Testis (tissue), 2 donors: ENCODE measurements at regions not wholly inside any gene's neighbourhood (a gene's known extent, or its start where the extent isn't known, plus 50 kb on each side); places are given as distances from the start of the nearest gene placed in this dataset.

ENCODE experiments used
- DNase-seq: peaks from one replicate; pipeline ENCODE4 v3.0.0-alpha.2; 2019
- H3K27ac ChIP-seq, 2 donors: fragments of 200-600 bp; sonication (generic); one replicate each; pipeline ENCODE4 v1.5.1; 2019
- H3K27me3 ChIP-seq: fragments of 200-600 bp; sonication (generic); one replicate; pipeline ENCODE4 v1.5.1; 2019
- H3K36me3 ChIP-seq: fragments of 200-600 bp; sonication (generic); one replicate; pipeline ENCODE4 v1.5.1; 2017; ENCODE audit warnings: low read depth; ENCODE audit errors: missing control alignments
- H3K4me1 ChIP-seq: fragments of 200-600 bp; sonication (generic); one replicate; pipeline ENCODE4 v1.5.1; 2019
- H3K4me3 ChIP-seq, 2 donors: fragments of 200-600 bp; sonication (generic); one replicate each; pipeline ENCODE4 v1.5.1; 2017 to 2019
- H3K9me3 ChIP-seq: fragments of 200-600 bp; sonication (generic); one replicate; pipeline ENCODE4 v1.5.1; 2017
- POLR2A ChIP-seq: fragments of 450-650 bp; IDR thresholded peaks from one replicate; pipeline ENCODE4 v1.6.1; 2017; ENCODE audit warnings: antibody characterized with exemption, mild to moderate bottlenecking, moderate library complexity
- WGBS, 2 donors: methylation state at CpG; one replicate each; pipeline ENCODE4 v1.1.5; 2018; 5-methylcytosine and 5-hydroxymethylcytosine counted together
- intact Hi-C: fragments of 100-400 bp; cut with DNase I; formaldehyde crosslinking; loops from one replicate; pipeline ENCODE4 v1.15.1; 2023; ENCODE audit warnings: low total_unique reads
- TF ChIP-seq, protein P1 (sequence below), 3 experiments: fragments of 450-650 bp in 2 of 3; fragments of 200-600 bp in 1 of 3; sonication (generic) in 1 of 3; IDR thresholded peaks; one replicate each; pipeline ENCODE4 v1.5.1; 2016 to 2019; ENCODE audit warnings: antibody characterized with exemption in 3 of 3, mild to moderate bottlenecking in 2 of 3, moderate library complexity in 1 of 3

GRCh38 chr2:160816916-160817499 is 323.4 kb upstream of the RBMS1 start:
- no peak for TF ChIP-seq POLR2A
- TF ChIP-seq, protein P1, sequence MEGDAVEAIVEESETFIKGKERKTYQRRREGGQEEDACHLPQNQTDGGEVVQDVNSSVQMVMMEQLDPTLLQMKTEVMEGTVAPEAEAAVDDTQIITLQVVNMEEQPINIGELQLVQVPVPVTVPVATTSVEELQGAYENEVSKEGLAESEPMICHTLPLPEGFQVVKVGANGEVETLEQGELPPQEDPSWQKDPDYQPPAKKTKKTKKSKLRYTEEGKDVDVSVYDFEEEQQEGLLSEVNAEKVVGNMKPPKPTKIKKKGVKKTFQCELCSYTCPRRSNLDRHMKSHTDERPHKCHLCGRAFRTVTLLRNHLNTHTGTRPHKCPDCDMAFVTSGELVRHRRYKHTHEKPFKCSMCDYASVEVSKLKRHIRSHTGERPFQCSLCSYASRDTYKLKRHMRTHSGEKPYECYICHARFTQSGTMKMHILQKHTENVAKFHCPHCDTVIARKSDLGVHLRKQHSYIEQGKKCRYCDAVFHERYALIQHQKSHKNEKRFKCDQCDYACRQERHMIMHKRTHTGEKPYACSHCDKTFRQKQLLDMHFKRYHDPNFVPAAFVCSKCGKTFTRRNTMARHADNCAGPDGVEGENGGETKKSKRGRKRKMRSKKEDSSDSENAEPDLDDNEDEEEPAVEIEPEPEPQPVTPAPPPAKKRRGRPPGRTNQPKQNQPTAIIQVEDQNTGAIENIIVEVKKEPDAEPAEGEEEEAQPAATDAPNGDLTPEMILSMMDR (IDR thresholded peaks at IDR 0.05), result no peak
- H3K4me3 ChIP-seq, result no peak overlapping the region
- 63 to 67% methylated on average over 2 of the region's 2 CpGs for WGBS, 2 donors
- no peaks in the 10 kb centered on the region for H3K27me3 ChIP-seq
- H3K27ac ChIP-seq, result no peak overlapping the region
- DNase-seq, result no peak
- no peaks in the 10 kb centered on the region for H3K9me3 ChIP-seq
- intact Hi-C loops, result no loop called here
- no peaks in the 10 kb centered on the region for H3K36me3 ChIP-seq
- H3K4me1 ChIP-seq, result no peaks in the 10 kb centered on the region

GRCh38 chr2:160820691-160821090 is 327.1 kb upstream of the RBMS1 start:
- intact Hi-C loops, result no loop called here
- Histone ChIP-seq H3K27me3 (no peaks in the 10 kb centered on the region), H3K4me1 (no peaks in the 10 kb centered on the region), H3K9me3 (no peaks in the 10 kb centered on the region), H3K36me3 (no peaks in the 10 kb centered on the region), H3K27ac (no peak overlapping the region), H3K4me3 (no peak overlapping the region)
- no peak for DNase-seq
- TF ChIP-seq, protein P1 (IDR thresholded peaks at IDR 0.05), result no peak
- no peak for TF ChIP-seq POLR2A
- 77 to 78% methylated on average over 7 of the region's 7 CpGs for WGBS, 2 donors

DNA sequence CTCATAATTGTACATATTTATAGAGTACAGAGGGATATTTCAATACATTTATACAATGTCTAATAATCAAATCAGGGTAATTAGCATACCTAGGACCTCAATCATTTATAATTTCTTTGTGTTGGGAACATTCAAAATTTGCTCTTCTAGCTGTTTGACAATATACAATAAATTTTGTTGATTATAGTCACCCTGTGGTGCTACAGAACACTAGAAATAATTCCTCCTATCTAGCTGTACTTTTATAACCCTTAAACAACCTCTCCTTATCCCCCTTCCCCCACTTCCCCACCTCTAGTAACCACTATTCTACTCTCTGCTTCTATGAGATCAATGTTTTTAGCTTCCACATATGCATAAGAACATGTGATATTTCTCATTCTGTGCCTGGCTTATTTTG is 328.4 kb upstream of the RBMS1 start:
- DNase-seq, result no peak
- H3K36me3 ChIP-seq, result no peaks in the 10 kb centered on the region
- intact Hi-C loops, result no loop called here
- H3K27ac ChIP-seq, result no peak overlapping the region
- no peak overlapping the region for H3K4me3 ChIP-seq
- TF ChIP-seq POLR2A, result no peak
- TF ChIP-seq, protein P1 (IDR thresholded peaks at IDR 0.05), result no peak
- no peaks in the 10 kb centered on the region for H3K9me3 ChIP-seq
- no peaks in the 10 kb centered on the region for H3K4me1 ChIP-seq
- no peaks in the 10 kb centered on the region for H3K27me3 ChIP-seq

- 92 to 97% methylated on average over 1 of the region's 1 CpG for WGBS, 2 donors
- no peak for TF ChIP-seq POLR2A
- TF ChIP-seq, protein P1 (IDR thresholded peaks at IDR 0.05), result no peak
- no peaks in the 10 kb centered on the region for H3K27me3 ChIP-seq
- H3K27ac ChIP-seq, result no peak overlapping the region
- no peaks in the 10 kb centered on the region for H3K4me1 ChIP-seq
- H3K36me3 ChIP-seq, result no peaks in the 10 kb centered on the region
- intact Hi-C loops, result no loop called here
- no peak overlapping the region for H3K4me3 ChIP-seq
- no peak for DNase-seq
- no peaks in the 10 kb centered on the region for H3K9me3 ChIP-seq
Observed at GRCh38 chr2:160825433-160825832, 331.8 kb upstream of the RBMS1 start.

DNA sequence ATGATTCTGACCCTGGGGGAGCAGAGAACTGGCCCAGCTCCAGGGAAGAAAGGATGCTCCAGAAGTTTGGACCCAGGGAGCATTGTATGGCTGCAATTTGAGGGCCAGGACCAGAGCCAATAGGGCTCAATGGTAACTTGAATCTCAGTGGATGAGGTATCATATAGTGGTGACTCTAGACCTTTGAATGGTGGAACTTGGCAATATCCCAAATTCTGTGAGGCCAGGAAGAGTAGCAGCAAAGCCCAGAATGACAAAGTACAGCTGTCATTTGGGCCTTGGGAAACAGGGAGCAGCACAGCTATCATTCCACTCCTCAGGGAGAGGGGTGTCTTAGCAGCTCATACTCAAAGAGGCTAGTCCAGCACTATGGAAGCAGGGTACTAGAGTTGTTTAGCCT is 332.9 kb upstream of the RBMS1 start:
- intact Hi-C loops, result no loop called here
- no peak for DNase-seq
- TF ChIP-seq, protein P1 (IDR thresholded peaks at IDR 0.05), result no peak
- no peak for TF ChIP-seq POLR2A
- Histone ChIP-seq H3K36me3 (no peaks in the 10 kb centered on the region), H3K4me1 (no peaks in the 10 kb centered on the region), H3K4me3 (no peak overlapping the region), H3K9me3 (no peaks in the 10 kb centered on the region), H3K27ac (no peak overlapping the region), H3K27me3 (no peaks in the 10 kb centered on the region)
